HG02970 (cell line): ENCODE measurements at regions not wholly inside any gene's neighbourhood (a gene's known extent, or its start where the extent isn't known, plus 50 kb on each side); places are given as distances from the start of the nearest gene placed in this dataset.
"Not testable (repeated sequence)": the region's sequence is repeated elsewhere in the genome, so short reads cannot be mapped to it uniquely, and the experiment has no call there.

ENCODE experiments used
- ATAC-seq: cut with Tn5 transposase; IDR thresholded peaks from one replicate; pipeline ENCODE4 v1.9.1; 2021; ENCODE audit warnings: mild to moderate bottlenecking, moderate library complexity, moderate number of reproducible peaks; ENCODE audit not compliant: unreplicated experiment, low FRiP score

- no peak for ATAC-seq
Measured at GRCh38 chrX:4627414-4627813, 914.0 kb upstream of the PRKX start.

- ATAC-seq, result no peak
Measured at GRCh38 chrX:4622486-4623167, 909.2 kb upstream of the PRKX start.

GRCh38 chrX:4613651-4614050 is 900.2 kb upstream of the PRKX start:
- ATAC-seq, result not testable (repeated sequence)

- no peak for ATAC-seq
Measured at GRCh38 chrX:4588893-4589292, 875.4 kb upstream of the PRKX start.

- ATAC-seq, result no peak
Measured at GRCh38 chrX:4588466-4588865, 875.0 kb upstream of the PRKX start.

- no peak for ATAC-seq
Measured at GRCh38 chrX:4588056-4588455, 874.6 kb upstream of the PRKX start.

- ATAC-seq, result no peak
Measured at GRCh38 chrX:4579999-4580398, 866.5 kb upstream of the PRKX start.

- ATAC-seq, result no peak
Measured at GRCh38 chrX:4579480-4579879, 866.0 kb upstream of the PRKX start.

GRCh38 chrX:4572691-4573090 is 859.2 kb upstream of the PRKX start:
- no peak for ATAC-seq

GRCh38 chrX:4570151-4570550 is 856.7 kb upstream of the PRKX start:
- ATAC-seq, result no peak

- no peak for ATAC-seq
Measured at GRCh38 chrX:4560192-4560591, 846.7 kb upstream of the PRKX start.

GRCh38 chrX:4550018-4550417 is 836.6 kb upstream of the PRKX start:
- no peak for ATAC-seq

GRCh38 chrX:4547213-4547836 is 833.9 kb upstream of the PRKX start:
- peak; percentile 72 for ATAC-seq

- not testable (repeated sequence) for ATAC-seq
Measured at GRCh38 chrX:4546178-4546577, 832.7 kb upstream of the PRKX start.

- ATAC-seq, result no peak
Measured at GRCh38 chrX:4528247-4528646, 814.8 kb upstream of the PRKX start.

GRCh38 chrX:4485912-4486311 is 772.5 kb upstream of the PRKX start:
- no peak for ATAC-seq

- no peak for ATAC-seq
Measured at GRCh38 chrX:4484266-4484665, 770.8 kb upstream of the PRKX start.

- ATAC-seq, result no peak
Measured at GRCh38 chrX:4451591-4451990, 738.1 kb upstream of the PRKX start.

GRCh38 chrX:4450177-4450576 is 736.7 kb upstream of the PRKX start:
- ATAC-seq, result no peak

- ATAC-seq, result no peak
Measured at GRCh38 chrX:4435905-4436304, 722.5 kb upstream of the PRKX start.

GRCh38 chrX:4397471-4397870 is 684.0 kb upstream of the PRKX start:
- ATAC-seq, result no peak

GRCh38 chrX:4382273-4382672 is 668.8 kb upstream of the PRKX start:
- ATAC-seq, result no peak
